HG02798 (cell line): ENCODE measurements at regions not wholly inside any gene's neighbourhood (a gene's known extent, or its start where the extent isn't known, plus 50 kb on each side); places are given as distances from the start of the nearest gene placed in this dataset.
"Not testable (repeated sequence)": the region's sequence is repeated elsewhere in the genome, so short reads cannot be mapped to it uniquely, and the experiment has no call there.

Experiments used
- ATAC-seq: cut with Tn5 transposase; IDR thresholded peaks from one replicate; pipeline ENCODE4 v1.9.1; 2021; ENCODE audit warnings: mild to moderate bottlenecking; ENCODE audit not compliant: unreplicated experiment, poor library complexity

GRCh38 chr13:50427511-50427910 is 412.3 kb downstream of the KCNRG start:
- not testable (repeated sequence) for ATAC-seq

DNA sequence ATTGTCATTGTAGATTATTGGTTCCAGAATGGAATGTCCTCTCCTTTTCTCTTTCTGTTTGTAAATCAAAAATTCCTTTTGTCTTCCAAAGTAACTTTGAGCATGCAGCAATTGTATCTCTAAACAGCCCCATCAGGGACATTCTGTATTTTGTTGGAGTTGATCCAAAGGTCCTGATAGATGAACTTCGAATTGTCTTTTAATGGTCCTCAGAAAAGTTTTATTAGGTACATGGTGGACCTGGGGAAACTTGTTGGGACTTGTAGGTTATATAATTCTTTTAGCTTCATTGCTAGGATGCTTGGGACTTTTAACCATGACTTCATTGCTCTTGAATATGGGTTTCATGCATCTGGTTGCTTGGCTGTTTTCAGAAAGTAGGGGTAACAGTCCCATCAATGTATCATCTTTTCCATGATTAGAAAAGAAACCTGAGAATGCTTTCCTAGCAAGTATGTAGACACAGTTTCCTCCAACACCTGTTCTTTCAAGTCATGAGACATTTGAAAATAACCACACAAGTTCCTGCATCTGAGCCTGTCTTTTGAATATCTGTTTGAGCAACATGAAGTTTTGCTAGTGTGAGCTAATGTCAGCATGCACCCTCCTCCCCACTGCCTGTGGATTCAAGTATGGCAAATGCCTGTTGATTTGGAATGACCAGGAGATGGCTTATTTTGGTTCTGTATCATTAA is 413.1 kb downstream of the KCNRG start:
- ATAC-seq = no peak

GRCh38 chr13:50435011-50435410 is 408.5 kb downstream of the DLEU7 start:
- ATAC-seq = no peak

GRCh38 chr13:50437252-50437651 is 406.2 kb downstream of the DLEU7 start:
- no peak for ATAC-seq

DNA sequence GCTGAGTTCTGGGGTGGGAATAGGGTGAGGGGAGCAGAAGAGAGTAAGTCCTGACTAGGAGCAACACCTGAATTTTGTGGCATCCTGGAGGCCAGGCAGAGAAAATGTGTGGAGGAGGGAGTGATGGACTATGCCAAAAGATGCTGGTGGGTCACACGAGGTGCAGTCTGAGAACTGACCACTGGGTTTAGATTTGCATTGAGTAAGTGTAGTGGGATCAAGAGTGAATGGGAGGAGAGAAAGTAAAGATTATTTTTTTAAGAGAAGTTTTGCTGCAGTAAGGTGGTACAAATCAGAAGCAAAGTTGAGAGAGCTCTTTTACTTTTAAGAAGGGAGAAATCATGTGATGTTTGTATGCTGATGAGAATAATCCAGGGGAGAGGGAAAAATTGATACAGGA is 405.1 kb downstream of the DLEU7 start:
- no peak for ATAC-seq

- no peak for ATAC-seq
These were observed 402.4 kb downstream of the DLEU7 start for GRCh38 chr13:50441130-50441529.

GRCh38 chr13:50444726-50445125 is 398.8 kb downstream of the DLEU7 start:
- no peak for ATAC-seq

GRCh38 chr13:50446611-50447010 is 396.9 kb downstream of the DLEU7 start:
- ATAC-seq = no peak

DNA sequence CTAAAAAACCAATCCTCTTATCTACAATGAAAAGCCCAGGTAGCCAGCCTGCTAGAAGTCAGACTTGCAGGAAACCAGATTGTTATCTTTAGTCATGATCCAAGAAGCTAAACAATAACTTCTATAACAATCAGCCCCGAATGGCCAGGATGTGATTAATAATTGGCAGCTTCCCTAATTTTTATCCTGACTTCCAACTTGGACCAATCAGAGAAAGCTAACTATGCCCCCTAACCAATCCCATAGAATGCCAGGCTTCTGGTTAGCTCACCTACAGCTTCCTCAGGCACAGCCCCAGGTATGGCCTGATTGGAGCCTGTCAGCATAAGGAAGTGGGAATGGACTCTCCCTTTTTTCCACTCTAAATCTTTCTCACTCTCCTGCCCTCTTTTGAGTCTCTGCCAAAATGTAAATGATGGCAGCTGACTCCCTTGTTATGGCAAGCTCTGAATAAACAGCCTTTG is 394.9 kb downstream of the DLEU7 start:
- ATAC-seq = no peak

DNA sequence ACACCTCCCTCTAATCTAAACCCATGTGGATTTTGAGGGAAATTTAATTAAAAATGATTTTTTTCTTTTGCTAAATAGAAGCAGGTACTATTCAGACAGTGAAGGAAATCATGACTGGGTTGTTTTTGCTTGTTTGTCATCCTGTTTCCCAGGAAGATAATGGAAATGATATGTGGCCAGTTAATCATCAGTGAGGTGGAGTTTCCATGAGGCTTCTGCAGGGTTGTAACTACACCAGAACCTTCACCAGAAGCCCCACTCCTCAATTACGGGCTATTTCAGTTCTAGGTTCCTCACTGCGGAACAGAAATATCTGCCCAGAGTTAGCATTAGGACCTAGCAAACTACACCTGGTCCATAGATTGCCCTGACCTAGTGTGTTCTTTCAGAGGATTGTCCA is 394.0 kb downstream of the DLEU7 start:
- no peak for ATAC-seq

- no peak for ATAC-seq
These were observed 393.2 kb downstream of the DLEU7 start for GRCh38 chr13:50450279-50450678.

DNA sequence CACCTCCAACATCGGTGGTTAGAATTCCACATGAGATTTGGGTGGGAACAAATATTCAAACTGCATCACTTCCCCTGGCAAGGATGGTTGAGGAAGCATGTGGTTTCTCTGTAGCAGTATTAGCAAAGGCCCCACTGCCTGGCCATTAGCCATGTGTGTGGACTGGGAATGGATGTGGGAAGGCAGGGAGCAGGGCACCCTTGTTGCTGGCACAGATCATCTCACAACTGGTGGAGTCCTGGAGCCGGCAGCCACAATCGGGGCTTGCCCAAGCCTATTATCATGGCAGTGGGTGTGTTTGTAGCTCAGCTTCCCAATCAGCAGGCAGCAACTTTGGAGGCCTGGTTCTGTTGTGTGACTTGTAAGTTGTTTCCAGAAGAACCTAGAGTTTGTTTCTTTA is 391.9 kb downstream of the DLEU7 start:
- no peak for ATAC-seq

- no peak for ATAC-seq
These were observed 391.5 kb downstream of the DLEU7 start for GRCh38 chr13:50452028-50452427.

- no peak for ATAC-seq
These were observed 390.7 kb downstream of the DLEU7 start for GRCh38 chr13:50452756-50453155.

- ATAC-seq = no peak
These were observed 390.3 kb downstream of the DLEU7 start for GRCh38 chr13:50453188-50453587.

DNA sequence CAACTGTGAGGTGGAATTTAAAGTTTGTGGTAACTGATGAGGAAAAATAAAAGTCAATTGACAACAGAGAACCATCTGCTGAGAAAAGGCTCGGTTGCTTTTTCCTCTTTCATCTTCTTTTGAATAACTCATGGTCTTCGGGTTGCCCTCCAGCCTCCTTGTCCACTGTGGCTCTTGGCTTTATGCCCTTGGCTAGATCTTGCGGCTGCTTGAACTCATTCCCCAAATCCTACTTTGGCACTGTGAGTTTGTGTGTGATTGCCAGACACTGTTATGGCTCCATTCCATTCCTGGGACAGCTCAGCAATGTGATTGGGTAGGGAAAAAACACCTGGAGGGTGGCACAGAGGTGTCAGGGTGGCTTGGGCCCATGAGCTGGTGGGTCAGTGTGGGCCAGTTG is 387.4 kb downstream of the DLEU7 start:
- no peak for ATAC-seq

GRCh38 chr13:50457415-50458393 is 385.8 kb downstream of the DLEU7 start:
- no peak for ATAC-seq

DNA sequence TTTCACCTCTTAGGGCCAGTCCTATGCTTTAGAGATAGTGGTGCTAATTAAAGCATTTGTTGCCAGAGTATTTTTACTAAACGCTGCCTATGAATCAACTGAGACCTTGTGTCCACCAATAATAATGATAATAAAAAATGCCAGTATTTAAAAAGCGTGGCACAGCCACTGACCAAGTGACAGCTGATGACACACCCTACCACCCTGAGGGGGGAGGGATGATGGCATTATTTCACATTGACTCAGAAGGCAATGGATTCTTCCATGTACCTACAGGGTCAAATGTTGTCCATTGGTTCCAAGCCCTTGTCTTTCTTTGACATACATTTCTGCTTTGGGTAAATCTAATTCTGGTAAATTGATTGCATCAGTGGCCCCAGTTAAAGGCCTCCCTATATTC is 384.4 kb downstream of the DLEU7 start:
- ATAC-seq = no peak

DNA sequence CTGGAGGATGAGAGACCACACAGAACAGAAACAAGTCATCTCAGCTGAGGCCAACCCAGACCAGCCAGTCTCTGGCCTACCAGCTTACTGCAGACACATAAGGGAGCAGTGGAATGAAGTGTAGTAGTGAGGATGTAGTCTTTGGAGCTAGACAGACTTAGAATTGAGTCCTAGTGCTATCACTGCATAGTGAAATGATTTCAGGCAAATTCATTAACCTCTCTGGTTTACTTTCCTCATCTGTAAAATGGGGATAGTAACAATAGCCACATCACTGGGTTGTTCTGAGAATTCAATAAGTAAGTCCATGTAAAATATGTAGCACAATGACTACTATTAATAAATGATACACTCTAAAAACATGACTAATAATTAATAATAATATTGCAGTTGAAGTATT is 383.8 kb downstream of the DLEU7 start:
- no peak for ATAC-seq

GRCh38 chr13:50460358-50460757 is 383.1 kb downstream of the DLEU7 start:
- no peak for ATAC-seq

DNA sequence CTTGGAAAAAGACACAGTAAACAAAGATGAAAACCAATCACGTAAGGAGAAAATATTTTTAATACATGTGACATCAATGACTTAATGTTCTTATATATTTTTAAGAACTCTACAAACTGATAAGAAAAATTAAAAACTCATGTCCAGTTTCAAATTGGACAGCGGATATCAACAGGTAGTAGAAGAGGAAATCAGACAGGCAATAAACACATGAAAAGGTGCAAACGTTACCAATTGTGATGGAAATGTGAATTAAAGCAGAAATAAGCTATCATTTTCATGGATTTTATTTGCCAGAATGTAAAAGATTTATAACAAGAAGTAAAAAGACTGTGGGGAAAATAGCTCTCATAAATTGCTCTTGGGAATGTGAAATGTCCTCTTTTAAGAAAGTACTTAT is 382.3 kb downstream of the DLEU7 start:
- ATAC-seq = no peak
